ENCODE measurements at regions not wholly inside any gene's neighbourhood (a gene's known extent, or its start where the extent isn't known, plus 50 kb on each side); places are given as distances from the start of the nearest gene placed in this dataset.

DNA sequence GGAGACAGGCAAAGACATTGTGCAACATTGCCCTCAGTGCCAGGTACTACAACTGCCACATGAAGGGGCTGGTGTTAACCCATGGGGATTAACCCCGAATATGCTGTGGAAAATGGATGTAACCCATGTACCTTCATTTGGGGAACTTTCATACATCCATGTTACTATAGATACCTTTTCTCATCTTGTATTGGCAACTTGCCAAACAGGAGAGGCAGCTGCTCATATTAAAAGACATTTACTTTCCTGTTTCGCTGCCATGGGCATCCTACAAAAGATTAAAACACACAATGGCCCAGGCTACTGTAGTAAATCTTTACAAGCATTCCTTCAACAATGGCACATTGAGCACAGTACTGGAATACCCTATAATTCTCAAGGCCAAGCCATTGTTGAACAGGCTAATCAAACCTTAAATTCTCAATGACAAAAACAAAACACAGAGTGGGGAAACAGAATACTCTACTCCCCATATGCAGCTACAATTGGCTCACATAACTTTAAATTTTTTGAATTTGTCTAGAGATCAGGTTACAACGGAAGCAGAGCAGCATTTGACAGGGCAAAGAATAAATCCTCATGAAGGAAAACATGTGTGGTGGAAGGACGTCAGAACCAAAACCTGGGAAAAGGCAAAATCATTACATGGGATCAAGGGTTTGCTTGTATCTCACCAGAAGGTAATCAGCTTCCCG lies 1723.5 kb upstream of the LRRTM1 start:
- TF ChIP-seq POLR2A (IDR thresholded peaks at IDR 0.05) = no peak
- TF ChIP-seq, protein P1, sequence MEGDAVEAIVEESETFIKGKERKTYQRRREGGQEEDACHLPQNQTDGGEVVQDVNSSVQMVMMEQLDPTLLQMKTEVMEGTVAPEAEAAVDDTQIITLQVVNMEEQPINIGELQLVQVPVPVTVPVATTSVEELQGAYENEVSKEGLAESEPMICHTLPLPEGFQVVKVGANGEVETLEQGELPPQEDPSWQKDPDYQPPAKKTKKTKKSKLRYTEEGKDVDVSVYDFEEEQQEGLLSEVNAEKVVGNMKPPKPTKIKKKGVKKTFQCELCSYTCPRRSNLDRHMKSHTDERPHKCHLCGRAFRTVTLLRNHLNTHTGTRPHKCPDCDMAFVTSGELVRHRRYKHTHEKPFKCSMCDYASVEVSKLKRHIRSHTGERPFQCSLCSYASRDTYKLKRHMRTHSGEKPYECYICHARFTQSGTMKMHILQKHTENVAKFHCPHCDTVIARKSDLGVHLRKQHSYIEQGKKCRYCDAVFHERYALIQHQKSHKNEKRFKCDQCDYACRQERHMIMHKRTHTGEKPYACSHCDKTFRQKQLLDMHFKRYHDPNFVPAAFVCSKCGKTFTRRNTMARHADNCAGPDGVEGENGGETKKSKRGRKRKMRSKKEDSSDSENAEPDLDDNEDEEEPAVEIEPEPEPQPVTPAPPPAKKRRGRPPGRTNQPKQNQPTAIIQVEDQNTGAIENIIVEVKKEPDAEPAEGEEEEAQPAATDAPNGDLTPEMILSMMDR (IDR thresholded peaks at IDR 0.05) = no peak

Measured in body of pancreas (tissue), 4 donors.